ENCODE measurements at regions not wholly inside any gene's neighbourhood (a gene's known extent, or its start where the extent isn't known, plus 50 kb on each side); places are given as distances from the start of the nearest gene placed in this dataset.

DNA sequence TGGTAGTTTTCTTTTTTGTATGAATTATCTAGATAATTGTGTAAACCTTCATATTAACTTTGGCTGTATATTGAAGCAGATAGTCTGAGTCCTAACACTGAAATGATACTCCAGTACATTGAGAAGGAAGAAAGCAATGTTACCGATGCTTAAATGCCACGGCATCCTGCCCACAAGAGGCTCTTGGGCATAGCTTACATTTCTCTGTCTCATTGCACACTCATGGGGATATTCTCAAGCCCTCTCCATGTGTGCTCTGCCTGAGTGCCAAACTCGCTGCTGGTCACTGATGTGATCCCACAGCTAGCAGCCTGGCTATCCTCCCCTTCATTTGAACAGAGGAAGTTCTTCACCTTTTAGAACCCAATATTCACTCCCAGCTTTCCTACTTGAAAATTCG is 179.4 kb downstream of the TGFB2 start:
- ChIA-PET CTCF (interaction anchor here (0.6 to 2.5 kb wide), 11 partner anchors 10 to 617 kb away, joined by 3 to 11 read pairs (median 3); partner anchors contain the start of gene TGFB2), POLR2A (interaction anchor here (0.7 to 2.8 kb wide), 3 partner anchors 10 to 25 kb away, joined by 3 to 11 read pairs (median 3); no protein-coding TSS in a partner anchor)
- Mint-ChIP-seq H3K4me1 (ENCODE audit: insufficient read depth, unreplicated experiment) (peaks cover 5% of the 10 kb centered on the region), H3K4me3 (ENCODE audit: unreplicated experiment) (no peak overlapping the region), H3K36me3 (ENCODE audit: insufficient read depth, unreplicated experiment) (no peaks in the 10 kb centered on the region), H3K27ac (ENCODE audit: low read depth, unreplicated experiment) (no peak overlapping the region), H3K27me3 (ENCODE audit: insufficient read depth, unreplicated experiment) (no peaks in the 10 kb centered on the region), H3K9me3 (ENCODE audit: unreplicated experiment) (no peaks in the 10 kb centered on the region)
- no peak for TF ChIP-seq CTCF (IDR thresholded peaks at IDR 0.05; ENCODE audit: unreplicated experiment)
- no TSS peak for BruUV-seq (replicated peaks)
- intact Hi-C loops (cut with micrococcal nuclease) = loop anchor here (5.0 kb wide), 1 partner anchor 863 kb away; no protein-coding TSS in a partner anchor
- DNase-seq (ENCODE audit: unreplicated experiment) = no peak

DNA sequence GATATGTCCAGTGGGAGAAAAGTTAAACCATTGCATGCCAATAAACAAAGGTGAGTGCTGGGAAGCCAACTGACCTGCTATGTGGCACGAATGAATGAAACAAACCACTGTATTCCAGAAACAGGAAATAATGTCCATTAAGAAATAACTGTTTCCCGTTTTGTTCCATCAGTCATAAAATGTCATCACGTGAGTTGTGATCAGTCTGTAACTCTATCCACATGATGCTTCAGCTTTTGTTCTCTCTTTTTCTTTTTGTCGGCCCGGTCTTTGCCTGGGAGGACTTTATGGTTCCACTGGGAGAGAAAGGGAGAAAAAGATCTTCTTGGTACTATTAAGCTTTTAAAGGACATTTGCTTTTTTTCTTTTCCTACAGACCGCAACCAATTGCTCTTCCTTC is 179.9 kb downstream of the TGFB2 start:
- H3K4me1 Mint-ChIP-seq (ENCODE audit: insufficient read depth, unreplicated experiment) = peaks cover 5% of the 10 kb centered on the region
- intact Hi-C loops (cut with micrococcal nuclease) = no loop called here
- H3K4me3 Mint-ChIP-seq (ENCODE audit: unreplicated experiment) = no peak overlapping the region
- H3K27me3 Mint-ChIP-seq (ENCODE audit: insufficient read depth, unreplicated experiment) = no peaks in the 10 kb centered on the region
- no peak for TF ChIP-seq CTCF (IDR thresholded peaks at IDR 0.05; ENCODE audit: unreplicated experiment)
- no TSS peak for BruUV-seq (replicated peaks)
- H3K27ac Mint-ChIP-seq (ENCODE audit: low read depth, unreplicated experiment) = no peak overlapping the region
- no peaks in the 10 kb centered on the region for H3K9me3 Mint-ChIP-seq (ENCODE audit: unreplicated experiment)
- ChIA-PET POLR2A (interaction anchor here (2.8 kb wide), 1 partner anchor 26 kb away, joined by 11 read pairs; no protein-coding TSS in a partner anchor), CTCF (interaction anchor here (0.6 to 2.5 kb wide), 10 partner anchors 10 to 617 kb away, joined by 3 to 11 read pairs (median 4); partner anchors contain the start of gene TGFB2)
- no peaks in the 10 kb centered on the region for H3K36me3 Mint-ChIP-seq (ENCODE audit: insufficient read depth, unreplicated experiment)
- DNase-seq (ENCODE audit: unreplicated experiment) = no peak

DNA sequence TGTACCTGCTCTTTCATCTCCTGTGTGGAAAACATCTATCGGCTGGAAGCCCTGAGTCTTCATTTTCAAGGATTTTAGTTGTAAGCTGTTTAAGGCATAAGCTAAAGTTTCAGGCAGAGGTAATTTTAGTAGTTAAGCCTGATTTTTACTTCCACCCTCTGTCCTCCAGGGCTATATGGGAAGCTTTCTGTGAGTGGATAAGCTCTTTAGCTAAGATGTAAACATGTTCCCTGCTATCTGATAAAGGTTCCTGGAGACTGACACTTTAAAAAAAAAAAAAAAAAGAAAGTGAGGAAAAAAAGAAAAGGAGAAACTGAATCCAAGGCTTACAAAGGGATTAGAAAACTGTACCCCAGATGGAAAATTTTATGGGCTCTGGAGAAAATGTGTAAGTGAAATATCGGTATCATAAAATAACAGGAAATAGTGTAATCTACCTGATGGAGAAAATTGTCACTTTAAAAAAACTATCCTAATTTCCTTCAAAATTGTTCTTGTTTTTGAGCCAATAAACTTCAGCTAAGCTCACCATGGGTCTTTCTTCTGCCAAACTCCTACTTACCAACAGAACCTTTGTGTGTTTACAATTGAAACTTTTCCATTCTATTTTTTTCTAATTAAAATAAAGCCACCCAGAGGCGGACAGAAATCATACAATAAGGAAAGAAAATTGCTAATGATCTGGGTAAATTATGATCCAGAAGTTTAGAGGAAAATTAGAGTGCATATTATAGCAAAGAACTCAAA is 180.5 kb downstream of the TGFB2 start:
- TF ChIP-seq CTCF (IDR thresholded peaks at IDR 0.05; ENCODE audit: unreplicated experiment) = no peak
- Mint-ChIP-seq H3K4me3 (ENCODE audit: unreplicated experiment) (no peak overlapping the region), H3K27ac (ENCODE audit: low read depth, unreplicated experiment) (no peak overlapping the region), H3K27me3 (ENCODE audit: insufficient read depth, unreplicated experiment) (no peaks in the 10 kb centered on the region), H3K4me1 (ENCODE audit: insufficient read depth, unreplicated experiment) (peaks cover 5% of the 10 kb centered on the region), H3K9me3 (ENCODE audit: unreplicated experiment) (no peaks in the 10 kb centered on the region), H3K36me3 (ENCODE audit: insufficient read depth, unreplicated experiment) (no peaks in the 10 kb centered on the region)
- no TSS peak for BruUV-seq (replicated peaks)
- intact Hi-C loops (cut with micrococcal nuclease) = no loop called here
- POLR2A ChIA-PET = interaction anchor here (0.7 kb wide), 1 partner anchor 241 kb away, joined by 3 read pairs; the partner anchor contains the start of gene RRP15
- CTCF ChIA-PET = interaction anchor here (0.6 to 2.5 kb wide), 8 partner anchors 11 to 616 kb away, joined by 3 to 11 read pairs (median 4); no protein-coding TSS in a partner anchor
- DNase-seq (ENCODE audit: unreplicated experiment) = no peak

- H3K27ac Mint-ChIP-seq (ENCODE audit: low read depth, unreplicated experiment) = no peak overlapping the region
- no peak for DNase-seq (ENCODE audit: unreplicated experiment)
- ChIA-PET CTCF (no interaction called here), POLR2A (interaction anchor here (0.7 kb wide), 1 partner anchor 241 kb away, joined by 3 read pairs; the partner anchor contains the start of gene RRP15)
- no peak overlapping the region for H3K4me3 Mint-ChIP-seq (ENCODE audit: unreplicated experiment)
- peaks cover under 1% of the 10 kb centered on the region for H3K4me1 Mint-ChIP-seq (ENCODE audit: insufficient read depth, unreplicated experiment)
- no peaks in the 10 kb centered on the region for H3K9me3 Mint-ChIP-seq (ENCODE audit: unreplicated experiment)
- intact Hi-C loops (cut with micrococcal nuclease) = no loop called here
- no peak for TF ChIP-seq CTCF (IDR thresholded peaks at IDR 0.05; ENCODE audit: unreplicated experiment)
- H3K36me3 Mint-ChIP-seq (ENCODE audit: insufficient read depth, unreplicated experiment) = no peaks in the 10 kb centered on the region
- no TSS peak for BruUV-seq (replicated peaks)
- no peaks in the 10 kb centered on the region for H3K27me3 Mint-ChIP-seq (ENCODE audit: insufficient read depth, unreplicated experiment)
These were observed 181.1 kb downstream of the TGFB2 start for GRCh38 chr1:218526198-218526580.
